Fibroblast of the aortic adventitia (primary cell): ENCODE measurements at regions not wholly inside any gene's neighbourhood (a gene's known extent, or its start where the extent isn't known, plus 50 kb on each side); places are given as distances from the start of the nearest gene placed in this dataset.

Experiments used
- DNase-seq: peaks from one replicate; pipeline ENCODE4 v3.0.0-alpha.2; 2010; ENCODE audit warnings: low read depth
- H3K4me3 ChIP-seq: 2 replicates; pipeline ENCODE4 v1.5.1; 2011; ENCODE audit warnings: low read depth, mild to moderate bottlenecking, control low read depth, low read length, moderate library complexity
- CTCF ChIP-seq: IDR thresholded peaks from 2 replicates; pipeline ENCODE4 v1.5.1; 2011; ENCODE audit warnings: mild to moderate bottlenecking, low read length, control low read depth, inconsistent platforms; ENCODE audit not compliant: insufficient read depth

DNA sequence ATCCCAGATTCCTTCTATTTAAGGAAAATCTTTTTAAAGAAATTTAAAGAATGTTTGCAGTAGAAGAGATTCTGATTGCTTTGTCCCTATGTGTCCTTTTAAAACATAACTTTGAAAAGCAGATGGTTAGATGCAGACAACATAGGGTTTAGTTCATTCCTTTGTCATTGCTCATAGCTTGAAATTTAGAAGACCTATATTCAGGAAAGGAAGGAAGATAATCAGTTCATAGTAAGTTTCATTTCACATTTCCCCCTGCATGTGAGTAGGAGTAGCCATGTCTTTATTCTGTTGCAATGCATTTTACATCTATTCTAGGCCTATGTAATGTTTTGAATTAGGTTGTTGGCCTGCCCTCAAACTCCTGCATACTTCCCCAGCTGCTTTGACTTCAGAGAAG, 197.9 kb upstream of the GRIK2 start:
- TF ChIP-seq CTCF: no peak
- H3K4me3 ChIP-seq: no peak overlapping the region
- peak; percentile 20 for DNase-seq

GRCh38 chr6:101199441-101199840, 194.1 kb upstream of the GRIK2 start:
- TF ChIP-seq CTCF: no peak
- DNase-seq: no peak

GRCh38 chr6:101202867-101203374, 190.6 kb upstream of the GRIK2 start:
- DNase-seq: no peak
- H3K4me3 ChIP-seq: no peak overlapping the region
- no peak for TF ChIP-seq CTCF

More at GRCh38 chr6:101199441-101199840, 194.1 kb upstream of the GRIK2 start:
- no peak overlapping the region for H3K4me3 ChIP-seq

GRCh38 chr6:101203664-101204063, 189.8 kb upstream of the GRIK2 start:
- no peak for TF ChIP-seq CTCF

GRCh38 chr6:101208152-101208551, 185.4 kb upstream of the GRIK2 start:
- TF ChIP-seq CTCF: no peak
- DNase-seq: no peak

More at GRCh38 chr6:101203664-101204063, 189.8 kb upstream of the GRIK2 start:
- DNase-seq: no peak
- no peak overlapping the region for H3K4me3 ChIP-seq

GRCh38 chr6:101212640-101213039, 180.9 kb upstream of the GRIK2 start:
- no peak for DNase-seq
- no peak overlapping the region for H3K4me3 ChIP-seq
- TF ChIP-seq CTCF: no peak

More at GRCh38 chr6:101208152-101208551, 185.4 kb upstream of the GRIK2 start:
- no peak overlapping the region for H3K4me3 ChIP-seq

- H3K4me3 ChIP-seq: no peak overlapping the region
- DNase-seq: no peak
- TF ChIP-seq CTCF: no peak
Measured at GRCh38 chr6:101222007-101222406, 171.5 kb upstream of the GRIK2 start.
